ENCODE measurements at regions not wholly inside any gene's neighbourhood (a gene's known extent, or its start where the extent isn't known, plus 50 kb on each side); places are given as distances from the start of the nearest gene placed in this dataset.

DNA sequence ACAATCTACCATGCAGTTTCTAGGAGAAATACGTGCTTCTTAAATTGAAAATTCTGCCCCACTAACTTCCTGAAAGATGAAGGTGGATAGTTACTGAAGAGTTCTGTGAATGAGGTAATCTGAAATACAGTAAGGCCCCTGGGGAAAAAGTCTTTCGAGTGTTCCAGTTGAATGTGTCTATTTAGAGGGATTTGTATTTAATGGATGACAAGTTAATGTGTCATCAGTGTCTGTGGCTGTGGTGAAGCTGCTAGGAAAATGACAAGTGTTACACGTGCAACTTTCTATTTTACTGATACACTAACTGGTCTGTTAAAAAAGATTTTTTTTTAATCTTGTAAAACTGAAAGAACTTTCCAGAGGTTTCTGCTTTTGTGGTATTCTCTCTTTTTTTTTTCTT, 384.6 kb downstream of the STK39 start:
- Histone ChIP-seq H3K4me1 (no peaks in the 10 kb centered on the region), H3K27me3 (no peaks in the 10 kb centered on the region), H3K4me3 (no peak overlapping the region), H3K9me3 (no peaks in the 10 kb centered on the region), H3K36me3 (no peaks in the 10 kb centered on the region), H3K27ac (no peak overlapping the region)
- intact Hi-C loops (cut with DNase I; ENCODE audit: low total_unique reads): no loop called here
- no peak for TF ChIP-seq POLR2A (IDR thresholded peaks at IDR 0.05)
- TF ChIP-seq, protein P1, sequence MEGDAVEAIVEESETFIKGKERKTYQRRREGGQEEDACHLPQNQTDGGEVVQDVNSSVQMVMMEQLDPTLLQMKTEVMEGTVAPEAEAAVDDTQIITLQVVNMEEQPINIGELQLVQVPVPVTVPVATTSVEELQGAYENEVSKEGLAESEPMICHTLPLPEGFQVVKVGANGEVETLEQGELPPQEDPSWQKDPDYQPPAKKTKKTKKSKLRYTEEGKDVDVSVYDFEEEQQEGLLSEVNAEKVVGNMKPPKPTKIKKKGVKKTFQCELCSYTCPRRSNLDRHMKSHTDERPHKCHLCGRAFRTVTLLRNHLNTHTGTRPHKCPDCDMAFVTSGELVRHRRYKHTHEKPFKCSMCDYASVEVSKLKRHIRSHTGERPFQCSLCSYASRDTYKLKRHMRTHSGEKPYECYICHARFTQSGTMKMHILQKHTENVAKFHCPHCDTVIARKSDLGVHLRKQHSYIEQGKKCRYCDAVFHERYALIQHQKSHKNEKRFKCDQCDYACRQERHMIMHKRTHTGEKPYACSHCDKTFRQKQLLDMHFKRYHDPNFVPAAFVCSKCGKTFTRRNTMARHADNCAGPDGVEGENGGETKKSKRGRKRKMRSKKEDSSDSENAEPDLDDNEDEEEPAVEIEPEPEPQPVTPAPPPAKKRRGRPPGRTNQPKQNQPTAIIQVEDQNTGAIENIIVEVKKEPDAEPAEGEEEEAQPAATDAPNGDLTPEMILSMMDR (IDR thresholded peaks at IDR 0.05): no peak
- no peak for DNase-seq

- H3K9me3 ChIP-seq: no peaks in the 10 kb centered on the region
- intact Hi-C loops (cut with DNase I; ENCODE audit: low total_unique reads): no loop called here
- H3K4me3 ChIP-seq: no peak overlapping the region
- H3K36me3 ChIP-seq: no peaks in the 10 kb centered on the region
- no peak for TF ChIP-seq POLR2A (IDR thresholded peaks at IDR 0.05)
- TF ChIP-seq, protein P1 (IDR thresholded peaks at IDR 0.05): no peak
- H3K4me1 ChIP-seq: no peaks in the 10 kb centered on the region
- no peak overlapping the region for H3K27ac ChIP-seq
- DNase-seq: no peak
- H3K27me3 ChIP-seq: no peaks in the 10 kb centered on the region
Measured at GRCh38 chr2:167862296-167862695, 385.1 kb downstream of the STK39 start.

- intact Hi-C loops (cut with DNase I; ENCODE audit: low total_unique reads): no loop called here
Measured at GRCh38 chr2:167861574-167862193, 385.7 kb downstream of the STK39 start.

GRCh38 chr2:167860082-167860481, 387.3 kb downstream of the STK39 start:
- no peak for TF ChIP-seq POLR2A (IDR thresholded peaks at IDR 0.05)
- TF ChIP-seq, protein P1 (IDR thresholded peaks at IDR 0.05): no peak
- Histone ChIP-seq H3K27me3 (no peaks in the 10 kb centered on the region), H3K4me1 (no peaks in the 10 kb centered on the region), H3K27ac (no peak overlapping the region), H3K4me3 (no peak overlapping the region), H3K36me3 (no peaks in the 10 kb centered on the region), H3K9me3 (no peaks in the 10 kb centered on the region)
- no peak for DNase-seq
- intact Hi-C loops (cut with DNase I; ENCODE audit: low total_unique reads): no loop called here

More at GRCh38 chr2:167861574-167862193, 385.7 kb downstream of the STK39 start:
- H3K4me3 ChIP-seq: no peak overlapping the region
- no peaks in the 10 kb centered on the region for H3K36me3 ChIP-seq
- no peaks in the 10 kb centered on the region for H3K27me3 ChIP-seq
- no peaks in the 10 kb centered on the region for H3K4me1 ChIP-seq
- no peak for DNase-seq
- H3K9me3 ChIP-seq: no peaks in the 10 kb centered on the region
- H3K27ac ChIP-seq: no peak overlapping the region
- TF ChIP-seq POLR2A (IDR thresholded peaks at IDR 0.05): no peak

- no peaks in the 10 kb centered on the region for H3K9me3 ChIP-seq
- DNase-seq: no peak
- no peak overlapping the region for H3K27ac ChIP-seq
- H3K4me1 ChIP-seq: no peaks in the 10 kb centered on the region
- H3K4me3 ChIP-seq: no peak overlapping the region
- intact Hi-C loops (cut with DNase I; ENCODE audit: low total_unique reads): no loop called here
- TF ChIP-seq POLR2A (IDR thresholded peaks at IDR 0.05): no peak
- H3K27me3 ChIP-seq: no peaks in the 10 kb centered on the region
- no peaks in the 10 kb centered on the region for H3K36me3 ChIP-seq
Measured at GRCh38 chr2:167859676-167860075, 387.7 kb downstream of the STK39 start.

DNA sequence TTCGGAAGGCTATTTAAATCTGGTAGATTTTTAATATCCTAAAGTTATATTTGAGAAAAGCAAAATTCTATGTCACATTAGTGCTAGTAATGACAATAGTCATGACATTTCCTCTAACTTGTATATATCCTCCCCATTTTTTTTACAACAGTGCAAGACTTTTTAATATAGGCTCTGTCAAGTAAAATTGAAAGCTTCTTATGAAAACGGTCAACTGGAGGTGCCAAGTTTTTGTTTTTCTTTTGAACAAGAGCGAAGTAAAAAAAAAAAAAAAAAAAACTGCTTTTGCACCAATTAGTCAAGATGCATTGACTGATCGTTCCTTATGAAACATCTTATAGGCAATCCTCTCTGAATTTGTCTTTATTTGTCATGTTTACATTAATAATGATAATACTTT, 389.3 kb downstream of the STK39 start:
- TF ChIP-seq POLR2A (IDR thresholded peaks at IDR 0.05): no peak
- no peak for DNase-seq

DNA sequence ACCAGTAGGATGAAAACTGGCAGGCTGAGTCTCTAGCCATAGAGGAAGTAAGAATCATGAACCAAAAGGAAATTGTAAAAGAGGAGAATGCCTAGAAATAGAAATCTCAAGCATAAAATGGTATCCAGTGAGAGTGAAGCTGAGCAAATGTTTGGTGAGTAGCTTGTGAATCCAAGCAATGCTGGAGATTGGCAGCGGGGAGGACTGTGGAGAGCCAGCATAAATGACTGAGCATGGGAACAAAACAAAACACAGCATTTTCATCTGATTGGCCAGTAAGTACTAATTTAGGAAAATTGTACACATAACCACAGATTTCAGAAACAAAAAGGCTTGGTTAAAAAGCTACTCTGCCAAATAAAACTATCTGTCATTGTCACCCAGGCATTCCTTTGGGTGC, 390.0 kb downstream of the STK39 start:
- TF ChIP-seq POLR2A (IDR thresholded peaks at IDR 0.05): no peak
- TF ChIP-seq, protein P1 (IDR thresholded peaks at IDR 0.05): no peak
- H3K36me3 ChIP-seq: no peaks in the 10 kb centered on the region

More for the DNA sequence above, 389.3 kb downstream of the STK39 start:
- Histone ChIP-seq H3K36me3 (no peaks in the 10 kb centered on the region), H3K27ac (no peak overlapping the region), H3K4me1 (no peaks in the 10 kb centered on the region), H3K27me3 (no peaks in the 10 kb centered on the region), H3K4me3 (no peak overlapping the region), H3K9me3 (no peaks in the 10 kb centered on the region)
- intact Hi-C loops (cut with DNase I; ENCODE audit: low total_unique reads): no loop called here

More for the DNA sequence above, 390.0 kb downstream of the STK39 start:
- Histone ChIP-seq H3K4me3 (no peak overlapping the region), H3K4me1 (no peaks in the 10 kb centered on the region), H3K27ac (no peak overlapping the region), H3K9me3 (no peaks in the 10 kb centered on the region), H3K27me3 (no peaks in the 10 kb centered on the region)
- DNase-seq: no peak
- intact Hi-C loops (cut with DNase I; ENCODE audit: low total_unique reads): no loop called here
